ENCODE measurements at regions not wholly inside any gene's neighbourhood (a gene's known extent, or its start where the extent isn't known, plus 50 kb on each side); places are given as distances from the start of the nearest gene placed in this dataset.
"Not testable (repeated sequence)": the region's sequence is repeated elsewhere in the genome, so short reads cannot be mapped to it uniquely, and the experiment has no call there.

DNA sequence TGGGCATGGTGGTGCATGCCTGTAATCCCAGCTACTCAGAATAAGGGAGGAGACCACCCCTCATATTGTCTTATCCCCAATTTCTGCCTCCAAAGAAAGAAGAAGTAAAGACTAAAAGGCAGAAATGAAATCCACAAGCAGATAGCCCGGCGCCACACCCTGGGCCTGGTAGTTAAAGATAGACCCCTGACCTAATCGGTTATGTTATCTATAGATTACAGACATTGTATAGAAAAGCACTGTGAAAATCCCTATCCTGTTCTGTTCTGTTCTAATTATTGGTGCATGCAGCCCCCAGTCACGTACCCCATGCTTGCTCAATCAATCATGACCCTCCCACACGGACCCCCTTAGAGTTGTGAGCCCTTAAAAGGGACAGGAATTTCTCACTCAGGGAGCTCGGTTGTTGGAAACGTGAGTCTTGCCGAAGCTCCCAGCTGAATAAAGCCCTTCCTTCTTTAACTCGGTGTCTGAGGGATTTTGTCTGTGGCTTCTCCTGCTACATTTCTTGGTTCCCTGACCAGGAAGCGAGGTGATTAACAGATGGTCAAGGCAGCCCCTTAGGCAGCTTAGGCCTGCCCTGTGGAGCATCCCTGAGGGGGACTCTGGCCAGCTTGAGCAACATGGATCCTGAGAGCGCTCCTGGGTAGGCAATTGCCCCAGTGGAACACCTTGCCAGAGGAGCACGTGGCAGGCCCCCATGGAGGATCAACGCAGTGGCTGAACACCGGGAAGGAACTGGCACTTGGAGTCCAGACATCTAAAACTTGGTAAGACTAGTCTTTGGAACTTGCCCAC lies 188.7 kb upstream of the NDUFV2 start:
- not testable (repeated sequence) for DNase-seq

- DNase-seq = not testable (repeated sequence)
These were observed 187.9 kb upstream of the NDUFV2 start for GRCh38 chr18:8914404-8915264.

DNA sequence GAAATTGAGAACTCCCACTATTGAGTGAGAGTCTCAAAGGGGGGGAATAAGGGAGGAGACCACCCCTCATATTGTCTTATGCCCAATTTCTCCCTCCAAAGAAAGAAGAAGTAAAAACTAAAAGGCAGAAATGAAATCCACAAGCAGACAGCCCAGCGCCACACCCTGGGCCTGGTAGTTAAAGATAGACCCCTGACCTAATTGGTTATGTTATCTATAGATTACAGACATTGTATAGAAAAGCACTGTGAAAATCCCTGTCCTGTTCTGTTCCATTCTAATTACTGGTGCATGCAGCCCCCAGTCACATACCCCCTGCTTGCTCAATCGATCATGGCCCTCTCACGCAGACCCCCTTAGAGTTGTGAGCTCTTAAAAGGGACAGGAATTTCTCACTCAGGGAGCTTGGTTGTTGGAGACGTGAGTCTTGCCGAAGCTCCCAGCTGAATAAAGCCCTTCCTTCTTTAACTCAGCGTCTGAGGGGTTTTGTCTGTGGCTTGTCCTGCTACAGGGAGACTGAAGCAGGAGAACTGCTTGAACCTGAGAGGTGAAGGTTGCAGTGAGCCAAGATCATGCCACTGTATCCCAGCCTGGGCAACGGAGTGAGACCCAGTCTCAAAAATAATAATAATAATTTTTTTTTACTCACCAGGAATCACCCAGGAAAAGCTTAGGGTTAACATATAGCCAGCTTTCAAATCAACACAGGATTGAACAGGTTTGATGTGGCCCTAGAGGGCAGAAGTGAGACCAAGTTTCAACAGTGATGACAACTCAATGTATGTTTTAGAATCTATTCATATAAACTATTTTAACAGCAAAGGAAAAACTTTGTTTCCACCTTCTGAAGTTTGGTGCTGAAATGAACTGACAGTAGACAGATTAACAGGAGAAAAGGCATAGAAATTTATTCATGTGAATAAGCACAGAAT lies 181.4 kb upstream of the NDUFV2 start:
- DNase-seq = not testable (repeated sequence)

DNA sequence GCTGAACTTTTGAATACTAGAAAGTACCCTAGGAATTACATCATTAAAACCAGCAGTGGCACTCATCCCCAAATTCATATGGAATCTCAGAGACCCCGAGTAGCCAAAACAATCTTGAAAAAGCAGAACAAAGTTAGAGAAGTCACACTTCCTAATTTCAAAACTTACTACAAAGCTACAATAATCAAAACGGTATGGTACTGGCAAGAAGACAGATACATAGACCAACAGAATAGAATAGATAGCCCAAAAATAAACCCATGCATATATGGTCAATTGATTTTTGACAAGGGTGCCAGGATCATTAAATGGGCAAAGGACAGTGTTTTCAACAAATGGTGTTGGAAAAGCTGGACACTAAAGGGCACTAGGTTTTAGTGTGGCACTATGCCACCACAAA lies 176.0 kb upstream of the NDUFV2 start:
- DNase-seq = no peak

DNA sequence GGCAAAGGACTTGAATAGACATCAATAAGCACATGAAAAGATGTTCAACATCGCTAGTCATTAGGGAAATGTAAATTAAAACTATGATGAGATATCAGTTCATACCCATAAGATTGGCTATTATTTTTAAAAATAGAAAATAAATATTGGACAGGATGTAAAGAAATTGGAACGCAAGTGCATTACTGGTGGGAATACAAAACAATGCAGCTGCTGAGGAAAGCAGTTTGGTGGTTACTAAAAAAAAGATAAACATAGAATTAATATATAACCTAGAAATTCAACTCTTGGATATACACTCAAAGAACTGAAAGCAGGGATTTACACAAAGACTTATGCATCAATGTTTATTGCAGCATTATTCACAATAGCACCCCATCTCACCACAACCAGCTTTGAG lies 174.5 kb upstream of the NDUFV2 start:
- no peak for DNase-seq

- DNase-seq = no peak
These were observed 173.4 kb upstream of the NDUFV2 start for GRCh38 chr18:8928847-8929780.

- DNase-seq = no peak
These were observed 171.4 kb upstream of the NDUFV2 start for GRCh38 chr18:8930990-8931616.

DNA sequence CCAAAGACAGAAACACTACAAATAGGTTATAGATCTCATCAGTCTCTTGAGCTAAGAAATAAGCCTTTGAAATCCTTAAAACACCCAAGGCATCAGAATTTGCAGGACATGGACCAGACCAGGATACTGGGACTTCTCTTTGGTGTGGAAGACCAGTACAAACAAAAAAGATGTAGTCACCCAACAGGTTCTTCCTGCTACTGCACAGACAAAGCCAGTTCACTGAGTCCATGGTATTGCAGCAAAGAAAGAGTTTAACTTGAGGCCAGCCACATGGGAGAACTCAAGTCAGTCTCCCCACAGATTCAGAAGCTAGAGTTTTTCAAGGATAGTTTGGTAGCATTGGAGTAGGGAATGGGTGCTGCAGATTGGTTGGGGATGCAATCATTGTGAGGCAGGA lies 169.6 kb upstream of the NDUFV2 start:
- DNase-seq = no peak

DNA sequence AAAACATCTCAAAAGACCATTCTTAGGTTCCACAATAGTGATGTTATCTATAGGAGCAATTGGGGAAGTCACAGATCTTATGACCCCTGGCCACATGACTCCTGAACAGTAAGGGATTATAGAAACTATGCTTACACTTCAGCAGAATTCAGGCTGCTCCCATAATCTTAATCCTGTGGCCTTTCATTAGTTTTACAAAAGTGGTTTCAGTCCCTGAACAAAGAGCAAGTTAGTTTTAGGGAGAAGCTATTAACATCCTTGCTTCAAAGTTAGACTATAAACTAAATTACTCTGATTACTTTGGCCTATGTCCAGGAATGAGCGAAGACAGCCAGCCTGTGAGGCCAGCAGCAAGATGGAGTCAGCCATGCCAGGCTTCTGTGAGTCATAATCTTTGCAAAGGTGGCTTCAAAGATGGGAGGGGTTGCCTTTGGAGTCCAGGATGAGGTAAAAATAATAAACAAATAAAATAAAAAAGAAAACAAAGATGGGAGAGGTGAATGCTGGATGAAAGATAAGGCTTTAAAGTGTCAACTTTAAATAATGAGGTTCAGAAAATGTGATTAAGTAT lies 168.7 kb upstream of the NDUFV2 start:
- no peak for DNase-seq

DNA sequence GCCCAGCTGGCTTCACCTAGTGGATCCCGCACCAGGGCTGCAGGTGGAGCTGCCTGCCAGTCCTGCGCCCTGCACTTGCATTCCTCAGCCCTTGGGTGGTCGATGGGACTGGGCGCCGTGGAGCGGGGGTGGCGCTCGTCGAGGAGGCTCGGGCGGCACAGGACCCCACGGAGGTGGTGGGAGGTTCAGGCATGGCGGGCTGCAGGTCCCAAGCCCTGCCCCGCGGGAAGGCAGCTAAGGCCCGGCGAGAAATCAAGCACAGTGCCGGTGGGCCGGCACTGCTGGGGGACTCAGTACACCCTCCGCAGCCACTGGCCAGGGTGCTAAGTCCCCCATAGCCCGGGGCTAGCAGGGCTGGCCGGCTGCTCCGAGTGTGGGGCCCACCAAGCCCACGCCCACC lies 167.2 kb upstream of the NDUFV2 start:
- not testable (repeated sequence) for DNase-seq

DNA sequence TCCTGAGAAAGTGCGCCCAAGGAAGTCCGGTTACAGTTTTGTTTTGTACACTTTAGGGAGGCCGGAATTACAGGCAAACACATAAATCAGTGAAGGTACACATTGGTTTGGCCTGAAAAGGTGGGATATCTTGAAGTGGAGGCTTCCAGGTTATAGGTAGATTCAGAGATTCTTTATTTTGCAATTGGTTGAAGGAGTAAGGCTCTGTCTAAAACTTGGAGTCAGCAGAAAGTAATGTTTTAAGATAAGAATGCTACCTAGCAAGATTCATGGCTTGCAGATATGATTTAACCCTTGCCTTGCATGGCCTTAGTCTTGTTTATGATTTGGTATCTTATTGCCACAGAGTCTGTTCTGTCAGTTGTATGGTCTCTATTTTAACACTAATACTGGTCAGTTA lies 165.9 kb upstream of the NDUFV2 start:
- no peak for DNase-seq

DNA sequence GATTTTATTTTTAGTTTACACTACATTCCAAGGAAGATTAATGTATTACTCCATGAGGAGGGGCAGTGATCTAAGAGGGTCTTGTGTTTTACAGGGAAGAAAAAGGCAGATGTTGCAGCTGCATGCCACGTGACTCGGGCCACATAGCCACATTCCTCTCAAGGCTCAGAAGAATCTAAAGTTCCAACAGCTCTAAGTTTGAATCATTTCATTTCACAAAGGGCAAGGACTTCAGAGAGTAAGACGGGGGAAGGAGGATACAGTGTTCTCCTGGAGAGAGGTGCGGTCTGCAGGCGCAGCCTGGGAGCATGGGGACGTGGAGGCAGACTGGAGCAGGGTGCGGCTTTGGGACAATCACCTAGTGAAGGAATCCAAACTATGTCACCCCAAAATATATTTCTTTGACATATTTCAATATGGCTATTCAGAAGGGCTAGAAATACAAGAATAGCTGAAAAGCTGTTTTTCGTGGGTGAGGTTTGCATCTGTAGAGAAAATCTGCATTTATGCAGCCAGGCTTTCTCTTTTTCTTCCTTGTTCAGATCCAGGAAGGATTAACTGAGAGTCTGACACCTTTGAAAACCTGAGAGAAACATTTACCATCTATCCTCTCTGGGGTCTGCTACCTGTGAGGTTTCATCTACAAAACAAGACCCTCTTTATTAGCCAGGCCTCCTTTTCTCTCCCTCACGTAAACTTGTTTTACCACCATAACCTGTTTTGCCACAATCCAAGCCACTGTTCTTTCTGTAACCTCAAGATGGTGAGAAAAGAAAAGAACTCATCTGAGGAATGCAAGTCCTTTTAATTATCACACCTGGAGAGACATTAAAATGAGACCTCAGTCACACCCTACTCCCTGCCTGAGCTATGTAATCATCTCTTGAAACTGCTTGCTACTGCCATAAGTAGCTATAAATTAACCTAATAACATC lies 165.1 kb upstream of the NDUFV2 start:
- DNase-seq = no peak

GRCh38 chr18:8938817-8939216 lies 163.7 kb upstream of the NDUFV2 start:
- DNase-seq = no peak

GRCh38 chr18:8942021-8942908 lies 160.2 kb upstream of the NDUFV2 start:
- no peak for DNase-seq

- no peak for DNase-seq
These were observed 159.5 kb upstream of the NDUFV2 start for GRCh38 chr18:8942909-8943545.

DNA sequence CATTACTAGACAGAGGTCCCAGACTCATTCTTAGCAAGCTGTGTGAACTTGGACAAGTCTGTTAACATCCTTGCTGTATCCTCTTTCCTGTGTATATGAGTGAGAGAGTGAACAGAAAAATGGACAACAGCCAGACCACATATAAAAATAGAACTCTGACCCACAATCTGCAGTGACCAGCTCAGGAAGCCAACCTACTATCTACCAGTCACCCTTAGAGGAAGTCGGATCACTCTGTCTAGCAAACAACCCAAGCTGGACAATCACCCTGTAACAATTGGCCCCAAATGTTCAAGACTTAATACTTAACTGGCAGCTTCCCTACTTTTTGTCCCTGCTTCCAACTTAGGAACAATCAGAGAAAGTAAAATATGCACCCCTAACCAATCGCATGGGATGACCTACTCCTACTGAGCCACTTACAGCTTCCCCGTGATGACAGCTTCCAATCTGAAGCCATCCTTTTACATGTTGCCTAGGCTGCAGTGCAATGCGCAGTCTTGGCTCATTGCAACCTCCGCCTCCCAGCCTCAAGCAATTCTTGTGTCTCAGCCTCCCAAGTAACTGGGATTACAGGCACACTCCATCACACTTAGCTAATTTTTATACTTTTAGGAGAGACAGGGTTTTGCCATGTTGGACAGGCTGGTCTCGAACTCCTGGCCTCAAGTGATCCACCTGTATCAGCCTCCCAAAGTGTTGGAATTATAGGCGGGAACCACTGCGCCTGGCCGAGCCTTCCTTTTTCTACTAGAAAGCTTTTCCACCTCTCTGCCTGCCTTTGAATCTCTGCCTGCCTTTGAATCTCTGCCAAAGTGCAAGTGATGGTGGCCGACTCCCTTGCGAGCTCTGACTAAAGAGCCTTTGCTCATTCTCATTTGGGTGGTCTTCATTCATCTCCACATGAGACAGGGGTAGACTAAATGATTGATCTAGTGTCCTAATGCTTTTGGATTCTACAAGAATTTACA lies 158.3 kb upstream of the NDUFV2 start:
- no peak for DNase-seq

DNA sequence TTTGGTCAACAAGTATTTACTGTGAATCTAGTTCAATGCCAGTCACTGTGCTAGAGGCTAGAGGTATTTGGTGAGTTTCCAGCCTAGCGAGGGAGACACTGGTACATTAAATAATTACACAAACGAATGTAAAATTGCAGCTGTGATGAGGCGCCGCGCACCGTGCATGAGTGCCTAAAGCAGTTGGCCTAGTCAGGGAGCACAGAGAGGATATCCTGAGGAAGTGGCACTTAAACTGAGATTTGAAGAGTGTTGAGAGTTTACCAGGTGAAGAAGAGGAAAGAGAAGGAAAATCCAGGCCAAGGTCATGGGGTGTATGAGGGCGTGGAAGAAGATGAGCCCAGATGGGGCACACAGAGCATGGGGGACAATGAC lies 157.6 kb upstream of the NDUFV2 start:
- DNase-seq = no peak

Measured in NCI-H524 treated with DMSO at 0.1 percent for 48 hours (cell line).